Erythroblast (primary cell): ENCODE measurements at regions not wholly inside any gene's neighbourhood (a gene's known extent, or its start where the extent isn't known, plus 50 kb on each side); places are given as distances from the start of the nearest gene placed in this dataset.

Experiments
- GATA1 ChIP-seq: IDR thresholded peaks from 2 replicates; pipeline ENCODE4 v1.6.1; 2011; ENCODE audit warnings: low read depth, mild to moderate bottlenecking, control low read depth, low read length, moderate library complexity
- POLR2A ChIP-seq: IDR thresholded peaks from 2 replicates; pipeline ENCODE4 v1.6.1; 2011; ENCODE audit warnings: mild to moderate bottlenecking, low read length

GRCh38 chr6:150797949-150798348 lies 67.6 kb upstream of the MTHFD1L start:
- TF ChIP-seq POLR2A (no peak), GATA1 (no peak)
